GM18909 (cell line): ENCODE measurements at regions not wholly inside any gene's neighbourhood (a gene's known extent, or its start where the extent isn't known, plus 50 kb on each side); places are given as distances from the start of the nearest gene placed in this dataset.

ENCODE experiments used
- ATAC-seq: cut with Tn5 transposase; IDR thresholded peaks from one replicate; pipeline ENCODE4 v1.9.1; 2021; ENCODE audit warnings: mild to moderate bottlenecking; ENCODE audit not compliant: unreplicated experiment, poor library complexity

DNA sequence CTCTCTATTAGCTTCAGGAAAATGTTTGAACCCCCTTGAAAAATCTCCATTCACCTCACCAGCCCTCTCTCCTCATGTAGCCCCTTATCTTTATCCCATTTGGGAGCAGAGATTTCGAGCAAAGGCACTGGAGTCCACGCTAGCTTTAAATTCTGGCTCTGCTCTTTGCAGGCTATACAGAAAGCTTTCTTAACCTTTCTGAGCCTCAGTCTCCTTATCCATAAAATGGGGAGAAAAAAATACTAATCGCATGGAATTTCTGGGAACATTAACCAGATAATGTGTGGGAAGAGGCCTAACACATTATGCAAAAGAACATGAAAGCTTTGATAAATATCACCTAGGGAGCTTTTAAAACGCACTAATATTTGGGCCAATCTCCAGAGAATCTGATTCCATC lies 476.3 kb upstream of the CDH5 start:
- no peak for ATAC-seq

DNA sequence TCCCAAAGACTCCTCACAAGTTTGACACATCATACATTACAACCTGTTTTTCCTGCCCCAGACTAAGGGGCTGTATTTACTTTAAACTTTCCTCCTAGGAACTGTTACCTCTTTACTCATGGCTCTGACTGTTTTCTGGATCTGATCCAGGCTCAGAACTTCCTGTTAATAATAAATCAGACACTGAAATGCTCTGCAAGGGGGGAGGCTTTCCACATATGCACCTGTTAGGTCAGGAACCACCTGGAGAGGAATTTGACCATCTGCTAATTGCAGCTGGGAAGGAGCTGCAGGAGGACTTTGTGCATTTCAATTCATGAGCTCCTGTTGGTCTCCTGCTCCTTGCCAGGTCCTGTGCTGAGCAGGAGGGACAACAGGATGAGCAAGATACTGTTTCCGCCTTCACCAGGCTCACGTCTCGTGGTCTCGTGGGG lies 476.9 kb upstream of the CDH5 start:
- no peak for ATAC-seq

DNA sequence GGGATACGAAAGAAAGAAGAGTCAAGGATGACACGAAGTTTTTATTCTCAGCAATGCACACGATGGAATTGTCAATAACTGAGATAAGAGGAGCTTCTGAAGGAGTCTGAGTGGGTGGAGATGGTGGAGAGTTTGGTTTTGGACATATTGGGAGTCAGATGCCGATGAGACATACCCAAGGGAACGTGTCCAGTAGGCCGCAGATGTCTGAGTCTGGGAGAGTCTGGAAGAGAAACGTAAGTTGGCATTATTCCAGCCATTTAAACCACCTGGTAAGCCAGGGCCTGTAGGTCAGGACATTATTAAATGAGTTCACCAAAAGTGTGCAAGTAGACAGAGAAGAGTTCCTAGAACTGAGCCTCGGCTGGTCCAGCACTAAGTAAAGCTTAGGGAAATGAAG lies 478.3 kb upstream of the CDH5 start:
- ATAC-seq: no peak

- no peak for ATAC-seq
Measured at GRCh38 chr16:65884018-65884417, 482.5 kb upstream of the CDH5 start.

DNA sequence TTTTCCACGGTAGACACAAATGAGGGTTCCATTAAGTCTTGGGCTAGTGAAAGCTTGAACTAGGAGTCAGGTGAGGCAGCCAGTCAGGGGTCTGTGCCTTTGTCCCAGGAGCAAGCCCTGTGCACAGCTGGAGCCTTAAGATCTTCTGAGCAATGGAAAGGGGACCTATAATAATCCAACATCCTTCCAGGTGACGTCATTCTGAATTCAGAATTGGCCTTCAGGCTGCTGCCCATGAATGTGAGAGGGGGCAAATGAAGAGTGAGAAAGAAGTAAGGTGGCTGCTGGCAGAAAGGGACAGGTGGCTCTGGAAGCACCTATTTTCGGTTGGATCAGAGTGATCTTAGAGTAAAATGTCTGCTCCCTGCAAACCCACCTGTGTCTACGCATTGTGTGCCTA lies 488.1 kb upstream of the CDH5 start:
- no peak for ATAC-seq

DNA sequence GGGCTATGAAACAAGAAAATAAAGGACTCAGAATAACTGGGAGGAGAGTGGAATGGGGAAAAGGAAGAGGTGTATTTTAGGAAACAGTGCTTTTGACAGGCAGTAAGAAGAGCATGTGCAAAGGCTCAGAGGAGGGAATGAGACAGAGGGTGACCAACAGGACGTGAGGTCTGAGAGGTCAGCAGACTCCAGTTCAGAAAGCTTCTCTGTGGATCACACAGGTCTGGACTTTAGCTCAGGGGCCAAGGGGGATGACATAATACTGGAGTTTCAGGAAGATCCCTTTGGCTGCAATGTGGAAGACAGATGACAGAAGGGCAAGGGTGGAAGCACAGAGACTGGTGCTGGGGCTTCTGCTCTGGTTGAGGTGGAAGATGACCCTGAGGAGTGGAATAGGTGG lies 489.9 kb upstream of the CDH5 start:
- ATAC-seq: no peak

DNA sequence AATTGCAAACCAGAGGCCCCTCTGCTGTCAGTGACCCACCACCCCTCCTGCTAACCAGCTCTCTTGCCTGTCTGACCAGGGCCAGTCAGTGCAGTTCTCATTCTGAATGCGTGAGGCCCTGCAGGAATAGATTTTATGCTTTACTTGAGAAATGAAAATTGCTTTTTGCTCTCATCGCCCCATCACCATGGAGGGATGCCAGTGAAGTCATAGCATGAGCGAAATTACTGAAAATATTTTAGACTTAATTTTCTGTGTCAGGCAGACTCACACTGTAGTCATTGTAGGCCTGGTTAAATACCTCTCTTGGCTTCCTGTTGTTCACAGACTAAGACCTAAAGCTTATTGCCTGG lies 490.5 kb upstream of the CDH5 start:
- ATAC-seq: no peak

GRCh38 chr16:65875381-65876055 lies 491.0 kb upstream of the CDH5 start:
- ATAC-seq: no peak

DNA sequence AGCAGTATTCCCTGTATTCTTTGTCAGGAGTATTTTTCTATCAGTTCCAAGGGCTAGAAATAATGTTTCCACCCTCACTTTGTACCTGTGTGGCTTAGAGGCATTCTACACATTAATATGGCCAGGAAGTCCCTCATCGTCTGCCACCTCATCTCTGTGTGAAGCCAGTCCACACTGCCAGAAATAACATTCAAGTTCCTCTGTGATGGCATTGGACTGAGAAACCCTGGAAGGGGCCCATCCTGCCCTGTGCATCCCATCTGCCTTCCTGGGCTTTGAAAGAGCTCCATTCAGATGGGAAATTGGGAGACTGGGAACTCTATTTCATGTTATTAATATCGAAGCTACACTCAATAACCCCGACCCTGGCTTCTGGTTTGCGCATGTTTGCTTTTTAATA lies 497.2 kb upstream of the CDH5 start:
- no peak for ATAC-seq

DNA sequence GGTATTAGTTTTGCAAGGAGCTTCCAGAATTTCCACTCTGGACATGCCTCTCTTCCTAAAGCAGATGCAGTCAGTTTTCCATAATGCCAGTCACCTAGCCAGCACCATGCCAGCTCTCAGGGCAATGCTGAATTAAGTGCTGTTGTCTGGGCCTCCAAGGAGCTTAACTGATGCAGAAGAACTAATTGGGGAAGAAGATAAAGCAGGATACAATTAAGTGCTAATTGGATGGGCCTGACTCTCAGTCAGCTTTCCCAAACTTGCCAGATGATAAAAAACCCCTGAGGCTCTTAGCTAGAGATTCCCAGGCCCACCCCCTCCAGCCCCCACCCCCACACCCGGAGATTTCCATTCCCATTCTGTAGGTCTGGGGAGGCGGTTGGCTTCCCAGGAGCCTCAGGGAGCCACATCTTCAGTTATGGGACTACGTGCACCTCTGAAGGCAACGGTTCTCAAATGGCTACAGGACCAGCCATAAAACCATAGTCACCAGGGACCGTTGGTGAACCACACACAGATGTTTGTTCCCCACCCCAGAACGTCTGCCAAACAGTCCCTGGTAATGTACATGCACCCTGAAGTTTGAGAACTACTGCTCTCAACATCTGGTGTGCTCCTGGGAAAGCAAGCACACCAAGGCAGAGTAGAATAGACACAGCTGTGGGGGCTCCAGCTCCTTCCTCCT lies 499.1 kb upstream of the CDH5 start:
- no peak for ATAC-seq

GRCh38 chr16:65863236-65863635 lies 503.3 kb upstream of the CDH5 start:
- no peak for ATAC-seq

GRCh38 chr16:65861131-65861731 lies 505.3 kb upstream of the CDH5 start:
- ATAC-seq: no peak

DNA sequence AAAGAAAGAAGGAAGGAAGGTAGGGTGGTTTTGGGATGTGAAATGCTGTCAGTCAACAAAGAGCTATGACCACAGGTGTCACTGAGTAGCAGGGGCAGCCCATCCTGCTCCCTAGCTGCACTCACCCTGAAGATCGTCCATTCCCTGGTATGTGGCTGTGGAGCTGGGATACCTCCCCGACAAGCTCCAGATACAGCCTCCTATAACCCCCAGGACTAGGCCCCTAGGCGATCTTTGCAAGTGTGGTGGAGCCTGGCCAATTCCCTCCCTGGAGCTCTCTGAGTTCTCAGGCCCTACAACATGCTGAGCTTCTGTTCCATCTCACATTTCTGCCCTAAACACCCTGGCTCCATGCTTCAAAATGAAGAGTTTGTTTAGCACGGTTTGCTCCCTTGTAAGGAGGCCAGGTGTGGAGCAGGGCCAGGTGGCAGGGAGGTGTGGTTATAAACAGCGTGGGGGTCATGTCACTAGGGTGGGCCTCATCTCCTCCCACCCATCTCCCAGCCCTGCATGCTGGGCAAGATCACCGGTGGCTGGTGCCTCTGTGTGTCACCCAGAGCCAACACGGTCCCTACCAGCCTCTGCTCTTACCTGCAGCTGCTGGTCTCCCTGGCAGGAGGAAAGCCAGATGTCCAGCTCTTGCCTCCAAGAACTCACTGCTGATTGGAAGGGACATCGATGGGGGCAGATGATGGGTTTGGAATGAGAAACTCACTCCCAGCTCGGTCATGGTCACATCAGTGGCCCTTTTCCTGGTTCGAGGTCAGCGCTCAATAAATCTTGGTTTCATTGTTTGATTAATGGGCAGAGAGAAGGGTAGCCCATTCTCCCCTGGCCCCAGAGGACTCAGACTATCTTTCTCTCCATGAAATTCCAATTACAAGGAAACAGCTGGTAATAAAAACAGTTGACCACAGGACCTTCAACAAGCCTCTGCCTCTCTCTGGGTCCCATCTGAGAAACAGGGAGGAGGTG lies 511.0 kb upstream of the CDH5 start:
- no peak for ATAC-seq

- ATAC-seq: no peak
Measured at GRCh38 chr16:65846210-65846602, 520.3 kb upstream of the CDH5 start.

- ATAC-seq: no peak
Measured at GRCh38 chr16:65845466-65846209, 520.9 kb upstream of the CDH5 start.

DNA sequence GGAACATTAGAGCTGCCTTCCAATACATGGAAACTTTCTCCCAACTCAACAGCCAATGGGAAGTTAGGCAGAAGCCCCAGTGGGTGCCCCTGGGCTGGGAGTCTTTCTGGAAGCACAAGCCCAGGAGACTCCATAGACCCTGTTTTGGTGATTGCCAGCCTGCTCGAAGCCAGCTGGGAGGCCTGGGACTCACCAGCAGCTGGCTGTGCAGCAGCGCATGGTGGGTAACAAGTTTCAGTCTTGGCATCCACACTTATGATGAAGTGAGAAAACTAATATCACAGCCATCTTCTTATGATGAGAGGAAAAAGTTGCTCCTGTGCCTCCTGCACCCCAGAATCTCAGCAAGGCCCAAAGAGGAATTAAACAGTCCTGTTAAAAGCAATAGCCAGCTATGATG lies 522.5 kb upstream of the CDH5 start:
- no peak for ATAC-seq

- no peak for ATAC-seq
Measured at GRCh38 chr16:65842067-65842466, 524.4 kb upstream of the CDH5 start.

DNA sequence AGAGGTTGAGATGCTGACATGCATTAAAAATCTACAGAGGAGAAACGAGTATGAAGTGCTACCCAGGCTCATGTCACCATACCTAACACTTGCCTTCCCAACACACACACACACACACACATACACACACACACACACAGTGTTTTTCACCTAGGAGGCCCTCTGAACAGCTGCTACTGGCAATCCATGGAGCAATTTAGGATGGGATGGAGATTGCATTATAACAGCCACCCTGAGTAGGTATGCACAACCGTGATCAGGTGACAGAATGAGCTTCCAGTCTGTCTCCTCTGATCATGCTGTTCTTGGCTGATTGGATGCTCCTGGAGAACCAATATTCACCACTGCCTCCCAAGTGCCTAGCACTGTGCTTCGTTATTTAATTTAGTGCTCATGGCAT lies 528.5 kb upstream of the CDH5 start:
- ATAC-seq: no peak

DNA sequence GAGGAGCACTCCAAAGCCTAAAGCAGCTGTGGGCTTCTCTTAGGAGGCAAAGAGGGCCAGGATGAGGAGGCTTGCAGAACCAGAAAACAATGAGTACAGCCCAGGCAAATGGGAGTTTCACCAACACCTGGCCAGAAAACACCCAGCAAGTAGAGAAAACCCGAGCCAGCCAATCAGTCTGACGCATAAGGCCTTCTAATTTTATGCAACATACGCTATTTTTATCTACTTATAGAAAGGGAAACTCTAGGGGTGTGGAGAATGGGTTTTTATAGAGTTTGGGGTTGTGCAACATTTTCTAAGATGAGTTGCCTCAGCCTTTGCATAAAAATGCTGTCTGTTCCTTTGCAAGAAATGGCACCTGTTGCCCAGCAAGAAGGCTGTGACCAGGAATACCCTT lies 529.0 kb upstream of the CDH5 start:
- ATAC-seq: no peak

DNA sequence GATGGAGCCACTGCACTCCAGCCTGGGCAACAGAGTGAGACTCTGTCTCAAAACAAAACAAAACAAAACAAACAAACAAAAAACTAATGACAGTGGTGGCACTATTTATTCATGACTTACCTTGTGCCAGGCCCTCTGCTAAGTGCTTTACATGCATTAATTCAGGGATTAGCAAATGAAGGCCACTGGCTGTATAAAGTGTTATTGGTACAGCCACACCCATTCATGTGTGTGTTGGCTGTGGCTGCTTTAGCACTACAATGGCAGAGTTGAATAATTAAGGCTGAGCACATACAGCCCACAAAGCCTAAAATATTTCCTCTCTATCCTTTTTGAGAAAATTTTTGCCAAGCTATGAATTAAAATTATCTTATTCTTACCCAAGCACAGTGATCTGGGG lies 531.8 kb upstream of the CDH5 start:
- ATAC-seq: no peak
